GM23338 (cell line): ENCODE measurements at regions not wholly inside any gene's neighbourhood (a gene's known extent, or its start where the extent isn't known, plus 50 kb on each side); places are given as distances from the start of the nearest gene placed in this dataset.
"Not testable (repeated sequence)": the region's sequence is repeated elsewhere in the genome, so short reads cannot be mapped to it uniquely, and the experiment has no call there.

Experiments used
- ATAC-seq: fragments of 200-7000 bp; cut with Tn5 transposase; 3 replicates; pipeline ENCODE4 v1.9.1; 2020
- DNase-seq: peaks from one replicate; pipeline ENCODE4 v3.0.0-alpha.2; 2015; ENCODE audit warnings: low spot score
- H2AFZ ChIP-seq: fragments of 200-600 bp; sonication (generic); 2 replicates; pipeline ENCODE4 v1.8.0; 2016; ENCODE audit warnings: antibody characterized with exemption, mild to moderate bottlenecking, moderate library complexity
- H3F3A ChIP-seq: fragments of 200-600 bp; sonication (generic); replicated peaks from 2 replicates; pipeline ENCODE4 v1.8.0; 2017; ENCODE audit warnings: antibody characterized with exemption, mixed run types, low read depth
- H3K27ac ChIP-seq: fragments of 200-600 bp; sonication (generic); 2 replicates; pipeline ENCODE4 v1.6.1; 2016; ENCODE audit warnings: low read depth
- H3K27me3 ChIP-seq: fragments of 200-600 bp; sonication (generic); 2 replicates; pipeline ENCODE4 v1.8.0; 2016; ENCODE audit warnings: mild to moderate bottlenecking, mixed run types, moderate library complexity; ENCODE audit not compliant: insufficient read depth
- H3K36me3 ChIP-seq: fragments of 200-600 bp; sonication (generic); 2 replicates; pipeline ENCODE4 v1.8.0; 2016; ENCODE audit warnings: mild to moderate bottlenecking; ENCODE audit not compliant: insufficient read depth
- H3K4me1 ChIP-seq: fragments of 200-600 bp; sonication (generic); 2 replicates; pipeline ENCODE4 v1.8.0; 2016; ENCODE audit warnings: mild to moderate bottlenecking, moderate library complexity; ENCODE audit not compliant: insufficient read depth
- H3K4me2 ChIP-seq: fragments of 200-600 bp; sonication (generic); 2 replicates; pipeline ENCODE4 v1.7.1; 2017; ENCODE audit warnings: mixed run types
- H3K4me3 ChIP-seq: fragments of 200-600 bp; sonication (generic); 2 replicates; pipeline ENCODE4 v1.6.1; 2016; ENCODE audit warnings: mixed run types
- H3K79me2 ChIP-seq: fragments of 200-600 bp; sonication (generic); replicated peaks from 2 replicates; pipeline ENCODE4 v1.8.0; 2017; ENCODE audit warnings: mild to moderate bottlenecking; ENCODE audit not compliant: insufficient read depth
- H3K9me2 ChIP-seq: fragments of 200-600 bp; sonication (generic); 2 replicates; pipeline ENCODE4 v1.8.0; 2017; ENCODE audit not compliant: insufficient read depth
- H4K20me1 ChIP-seq: fragments of 200-600 bp; sonication (generic); replicated peaks from 2 replicates; pipeline ENCODE4 v1.8.0; 2017; ENCODE audit warnings: mild to moderate bottlenecking; ENCODE audit not compliant: insufficient read depth
- H3K27ac Mint-ChIP-seq: 2 replicates; pipeline ENCODE4 v1.8.0; 2020; ENCODE audit warnings: inconsistent platforms, mild to moderate bottlenecking, moderate library complexity, mixed read lengths
- H3K27me3 Mint-ChIP-seq: 3 replicates; pipeline ENCODE4 v1.8.0; 2022; ENCODE audit warnings: low read depth, mild to moderate bottlenecking, moderate library complexity, mixed read lengths, inconsistent platforms; ENCODE audit not compliant: insufficient read depth, poor library complexity
- H3K36me3 Mint-ChIP-seq: 3 replicates; pipeline ENCODE4 v1.8.0; 2021; ENCODE audit warnings: low read depth, mild to moderate bottlenecking, inconsistent platforms, moderate library complexity, mixed read lengths
- H3K4me1 Mint-ChIP-seq: 3 replicates; pipeline ENCODE4 v1.8.0; 2020; ENCODE audit warnings: mild to moderate bottlenecking, inconsistent platforms, mixed read lengths
- H3K4me3 Mint-ChIP-seq: 3 replicates; pipeline ENCODE4 v1.8.0; 2021; ENCODE audit warnings: moderate library complexity, mild to moderate bottlenecking, inconsistent platforms, mixed read lengths
- H3K9me3 Mint-ChIP-seq: 3 replicates; pipeline ENCODE4 v1.8.0; 2020; ENCODE audit warnings: moderate library complexity, mild to moderate bottlenecking, inconsistent platforms, mixed read lengths
- CREB1 ChIP-seq: fragments of 250-450 bp; sonication (Bioruptor Pico); IDR thresholded peaks from 2 replicates; pipeline ENCODE4 v1.5.0; 2020; ENCODE audit warnings: low read depth, mild to moderate bottlenecking, moderate library complexity
- EZH2 ChIP-seq: fragments of 200-600 bp; sonication (generic); IDR thresholded peaks from one replicate; pipeline ENCODE4 v1.8.0; 2017; ENCODE audit warnings: antibody characterized with exemption, mild to moderate bottlenecking, low read depth; ENCODE audit not compliant: unreplicated experiment
- EZH2phosphoT487 ChIP-seq: fragments of 200-600 bp; sonication (generic); IDR thresholded peaks from one replicate; pipeline ENCODE4 v1.8.1; 2018; ENCODE audit warnings: antibody characterized with exemption; ENCODE audit not compliant: unreplicated experiment
- JUNB ChIP-seq: IDR thresholded peaks from one replicate; pipeline ENCODE4 v1.6.1; 2016; ENCODE audit warnings: antibody characterized with exemption; ENCODE audit not compliant: unreplicated experiment
- NANOG ChIP-seq: IDR thresholded peaks from 2 replicates; pipeline ENCODE4 v1.6.1; 2016; ENCODE audit warnings: antibody characterized with exemption, borderline replicate concordance
- STAT1 ChIP-seq: IDR thresholded peaks from one replicate; pipeline ENCODE4 v1.6.1; 2016; ENCODE audit warnings: antibody characterized with exemption; ENCODE audit not compliant: unreplicated experiment
- ZNF114 ChIP-seq: fragments of 250-450 bp; sonication (Bioruptor Pico); IDR thresholded peaks from 2 replicates; pipeline ENCODE4 v1.5.0; 2020; ENCODE audit warnings: mild to moderate bottlenecking, moderate library complexity
- ZNF331 ChIP-seq: fragments of 250-450 bp; sonication (Bioruptor Pico); IDR thresholded peaks from 2 replicates; pipeline ENCODE4 v1.5.0; 2020; ENCODE audit warnings: low read depth, mild to moderate bottlenecking, moderate library complexity
- TF ChIP-seq, protein P1 (sequence below): fragments of 250-450 bp; sonication (Bioruptor Pico); IDR thresholded peaks from 2 replicates; pipeline ENCODE4 v1.5.0; 2020; ENCODE audit warnings: mild to moderate bottlenecking, moderate library complexity
- TF ChIP-seq, protein P2 (sequence below), 2 experiments: fragments of 200-600 bp in 1 of 2; sonication (generic) in 1 of 2; conservative IDR thresholded peaks; 2 replicates each; pipeline versions ENCODE4 v1.5.1 to v1.6.1; 2016 to 2017; ENCODE audit warnings: antibody characterized with exemption in 2 of 2, low read depth in 2 of 2, mild to moderate bottlenecking in 2 of 2, moderate library complexity in 1 of 2
- TF ChIP-seq, protein P3 (sequence below): IDR thresholded peaks from one replicate; pipeline ENCODE4 v1.6.1; 2018; ENCODE audit warnings: antibody characterized with exemption; ENCODE audit not compliant: unreplicated experiment

DNA sequence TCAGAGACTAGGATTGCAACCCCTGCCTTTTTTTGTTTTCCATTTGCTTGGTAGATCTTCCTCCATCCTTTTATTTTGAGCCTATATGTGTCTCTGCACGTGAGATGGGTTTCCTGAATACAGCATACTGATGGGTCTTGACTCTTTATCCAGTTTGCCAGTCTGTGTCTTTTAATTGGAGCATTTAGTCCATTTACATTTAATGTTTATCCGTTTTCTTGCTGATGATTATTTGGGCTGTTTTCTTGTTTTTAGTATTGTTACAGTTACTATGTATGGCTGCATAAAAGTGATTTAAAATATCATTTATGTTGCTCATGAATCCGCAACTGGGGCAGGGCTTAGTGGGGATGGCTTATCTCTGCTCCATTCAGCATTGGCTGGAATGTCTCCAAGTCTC, 228.2 kb upstream of the RPS23 start:
- not testable (repeated sequence) for H3K4me2 ChIP-seq, H3F3A ChIP-seq

DNA sequence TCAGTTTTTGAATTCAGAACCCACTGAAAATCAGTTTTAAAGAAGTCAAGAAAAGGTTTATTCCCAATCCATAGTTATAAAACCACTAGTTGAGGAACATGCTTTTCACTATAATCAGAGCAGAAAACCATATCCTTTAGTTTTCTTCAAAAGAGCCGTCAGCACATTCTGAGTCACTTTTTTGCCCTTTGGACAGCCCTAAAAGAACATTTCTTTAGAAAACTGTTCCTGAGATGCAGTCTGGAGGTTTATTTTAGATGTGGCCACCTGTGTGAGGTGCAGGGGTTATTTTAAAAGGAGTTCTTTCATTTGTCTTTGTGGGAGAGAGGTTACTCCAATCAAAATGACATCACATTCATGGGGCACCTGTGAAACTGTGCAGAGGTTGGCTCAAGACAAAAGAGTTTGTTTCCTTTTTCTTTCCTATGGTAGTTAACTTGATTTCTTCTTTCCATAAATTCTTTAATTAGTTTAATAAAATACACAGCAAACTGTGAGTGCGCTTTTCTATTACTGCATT, 221.6 kb upstream of the RPS23 start:
- DNase-seq (no peak), ATAC-seq (no peak)
- no peaks in the 10 kb centered on the region; the same call in 1 of the 2 replicates for H3K9me2 ChIP-seq
- H3K4me3 ChIP-seq = no peak overlapping the region
- Mint-ChIP-seq H3K27me3 (no peaks in the 10 kb centered on the region), H3K36me3 (no peaks in the 10 kb centered on the region), H3K4me3 (no peak overlapping the region), H3K4me1 (no peaks in the 10 kb centered on the region), H3K9me3 (peaks cover 3% of the 10 kb centered on the region; the same call in 2 of the 3 replicates), H3K27ac (no peak overlapping the region)
- H3K27ac ChIP-seq = no peak overlapping the region
- H3F3A ChIP-seq = no peaks in the 10 kb centered on the region
- no peak overlapping the region for H3K4me2 ChIP-seq
- H3K79me2 ChIP-seq = no peaks in the 10 kb centered on the region
- no peaks in the 10 kb centered on the region for H3K4me1 ChIP-seq
- H3K27me3 ChIP-seq = no peaks in the 10 kb centered on the region
- no peaks in the 10 kb centered on the region for H3K36me3 ChIP-seq
- no peak overlapping the region for H2AFZ ChIP-seq
- H4K20me1 ChIP-seq = no peaks in the 10 kb centered on the region
- TF ChIP-seq, protein P1, sequence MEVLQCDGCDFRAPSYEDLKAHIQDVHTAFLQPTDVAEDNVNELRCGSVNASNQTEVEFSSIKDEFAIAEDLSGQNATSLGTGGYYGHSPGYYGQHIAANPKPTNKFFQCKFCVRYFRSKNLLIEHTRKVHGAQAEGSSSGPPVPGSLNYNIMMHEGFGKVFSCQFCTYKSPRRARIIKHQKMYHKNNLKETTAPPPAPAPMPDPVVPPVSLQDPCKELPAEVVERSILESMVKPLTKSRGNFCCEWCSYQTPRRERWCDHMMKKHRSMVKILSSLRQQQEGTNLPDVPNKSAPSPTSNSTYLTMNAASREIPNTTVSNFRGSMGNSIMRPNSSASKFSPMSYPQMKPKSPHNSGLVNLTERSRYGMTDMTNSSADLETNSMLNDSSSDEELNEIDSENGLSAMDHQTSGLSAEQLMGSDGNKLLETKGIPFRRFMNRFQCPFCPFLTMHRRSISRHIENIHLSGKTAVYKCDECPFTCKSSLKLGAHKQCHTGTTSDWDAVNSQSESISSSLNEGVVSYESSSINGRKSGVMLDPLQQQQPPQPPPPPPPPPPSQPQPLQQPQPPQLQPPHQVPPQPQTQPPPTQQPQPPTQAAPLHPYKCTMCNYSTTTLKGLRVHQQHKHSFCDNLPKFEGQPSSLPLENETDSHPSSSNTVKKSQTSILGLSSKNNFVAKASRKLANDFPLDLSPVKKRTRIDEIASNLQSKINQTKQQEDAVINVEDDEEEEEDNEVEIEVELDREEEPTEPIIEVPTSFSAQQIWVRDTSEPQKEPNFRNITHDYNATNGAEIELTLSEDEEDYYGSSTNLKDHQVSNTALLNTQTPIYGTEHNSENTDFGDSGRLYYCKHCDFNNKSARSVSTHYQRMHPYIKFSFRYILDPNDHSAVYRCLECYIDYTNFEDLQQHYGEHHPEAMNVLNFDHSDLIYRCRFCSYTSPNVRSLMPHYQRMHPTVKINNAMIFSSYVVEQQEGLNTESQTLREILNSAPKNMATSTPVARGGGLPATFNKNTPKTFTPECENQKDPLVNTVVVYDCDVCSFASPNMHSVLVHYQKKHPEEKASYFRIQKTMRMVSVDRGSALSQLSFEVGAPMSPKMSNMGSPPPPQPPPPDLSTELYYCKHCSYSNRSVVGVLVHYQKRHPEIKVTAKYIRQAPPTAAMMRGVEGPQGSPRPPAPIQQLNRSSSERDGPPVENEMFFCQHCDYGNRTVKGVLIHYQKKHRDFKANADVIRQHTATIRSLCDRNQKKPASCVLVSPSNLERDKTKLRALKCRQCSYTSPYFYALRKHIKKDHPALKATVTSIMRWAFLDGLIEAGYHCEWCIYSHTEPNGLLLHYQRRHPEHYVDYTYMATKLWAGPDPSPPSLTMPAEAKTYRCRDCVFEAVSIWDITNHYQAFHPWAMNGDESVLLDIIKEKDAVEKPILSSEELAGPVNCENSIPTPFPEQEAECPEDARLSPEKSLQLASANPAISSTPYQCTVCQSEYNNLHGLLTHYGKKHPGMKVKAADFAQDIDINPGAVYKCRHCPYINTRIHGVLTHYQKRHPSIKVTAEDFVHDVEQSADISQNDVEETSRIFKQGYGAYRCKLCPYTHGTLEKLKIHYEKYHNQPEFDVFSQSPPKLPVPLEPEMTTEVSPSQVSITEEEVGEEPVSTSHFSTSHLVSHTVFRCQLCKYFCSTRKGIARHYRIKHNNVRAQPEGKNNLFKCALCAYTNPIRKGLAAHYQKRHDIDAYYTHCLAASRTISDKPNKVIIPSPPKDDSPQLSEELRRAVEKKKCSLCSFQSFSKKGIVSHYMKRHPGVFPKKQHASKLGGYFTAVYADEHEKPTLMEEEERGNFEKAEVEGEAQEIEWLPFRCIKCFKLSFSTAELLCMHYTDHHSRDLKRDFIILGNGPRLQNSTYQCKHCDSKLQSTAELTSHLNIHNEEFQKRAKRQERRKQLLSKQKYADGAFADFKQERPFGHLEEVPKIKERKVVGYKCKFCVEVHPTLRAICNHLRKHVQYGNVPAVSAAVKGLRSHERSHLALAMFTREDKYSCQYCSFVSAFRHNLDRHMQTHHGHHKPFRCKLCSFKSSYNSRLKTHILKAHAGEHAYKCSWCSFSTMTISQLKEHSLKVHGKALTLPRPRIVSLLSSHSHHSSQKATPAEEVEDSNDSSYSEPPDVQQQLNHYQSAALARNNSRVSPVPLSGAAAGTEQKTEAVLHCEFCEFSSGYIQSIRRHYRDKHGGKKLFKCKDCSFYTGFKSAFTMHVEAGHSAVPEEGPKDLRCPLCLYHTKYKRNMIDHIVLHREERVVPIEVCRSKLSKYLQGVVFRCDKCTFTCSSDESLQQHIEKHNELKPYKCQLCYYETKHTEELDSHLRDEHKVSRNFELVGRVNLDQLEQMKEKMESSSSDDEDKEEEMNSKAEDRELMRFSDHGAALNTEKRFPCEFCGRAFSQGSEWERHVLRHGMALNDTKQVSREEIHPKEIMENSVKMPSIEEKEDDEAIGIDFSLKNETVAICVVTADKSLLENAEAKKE (CRISPR knock-in tag) = no peak
- TF ChIP-seq ZNF114 (CRISPR knock-in tag) = no peak
- no peak for TF ChIP-seq STAT1
- TF ChIP-seq, protein P2, sequence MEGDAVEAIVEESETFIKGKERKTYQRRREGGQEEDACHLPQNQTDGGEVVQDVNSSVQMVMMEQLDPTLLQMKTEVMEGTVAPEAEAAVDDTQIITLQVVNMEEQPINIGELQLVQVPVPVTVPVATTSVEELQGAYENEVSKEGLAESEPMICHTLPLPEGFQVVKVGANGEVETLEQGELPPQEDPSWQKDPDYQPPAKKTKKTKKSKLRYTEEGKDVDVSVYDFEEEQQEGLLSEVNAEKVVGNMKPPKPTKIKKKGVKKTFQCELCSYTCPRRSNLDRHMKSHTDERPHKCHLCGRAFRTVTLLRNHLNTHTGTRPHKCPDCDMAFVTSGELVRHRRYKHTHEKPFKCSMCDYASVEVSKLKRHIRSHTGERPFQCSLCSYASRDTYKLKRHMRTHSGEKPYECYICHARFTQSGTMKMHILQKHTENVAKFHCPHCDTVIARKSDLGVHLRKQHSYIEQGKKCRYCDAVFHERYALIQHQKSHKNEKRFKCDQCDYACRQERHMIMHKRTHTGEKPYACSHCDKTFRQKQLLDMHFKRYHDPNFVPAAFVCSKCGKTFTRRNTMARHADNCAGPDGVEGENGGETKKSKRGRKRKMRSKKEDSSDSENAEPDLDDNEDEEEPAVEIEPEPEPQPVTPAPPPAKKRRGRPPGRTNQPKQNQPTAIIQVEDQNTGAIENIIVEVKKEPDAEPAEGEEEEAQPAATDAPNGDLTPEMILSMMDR (conservative IDR thresholded peaks at IDR 0.05; ENCODE audit: low read depth in 2 of 2) = no peak
- TF ChIP-seq NANOG = no peak
- no peak for TF ChIP-seq CREB1 (CRISPR knock-in tag)
- no peak for TF ChIP-seq EZH2
- no peak for TF ChIP-seq JUNB
- TF ChIP-seq, protein P3, sequence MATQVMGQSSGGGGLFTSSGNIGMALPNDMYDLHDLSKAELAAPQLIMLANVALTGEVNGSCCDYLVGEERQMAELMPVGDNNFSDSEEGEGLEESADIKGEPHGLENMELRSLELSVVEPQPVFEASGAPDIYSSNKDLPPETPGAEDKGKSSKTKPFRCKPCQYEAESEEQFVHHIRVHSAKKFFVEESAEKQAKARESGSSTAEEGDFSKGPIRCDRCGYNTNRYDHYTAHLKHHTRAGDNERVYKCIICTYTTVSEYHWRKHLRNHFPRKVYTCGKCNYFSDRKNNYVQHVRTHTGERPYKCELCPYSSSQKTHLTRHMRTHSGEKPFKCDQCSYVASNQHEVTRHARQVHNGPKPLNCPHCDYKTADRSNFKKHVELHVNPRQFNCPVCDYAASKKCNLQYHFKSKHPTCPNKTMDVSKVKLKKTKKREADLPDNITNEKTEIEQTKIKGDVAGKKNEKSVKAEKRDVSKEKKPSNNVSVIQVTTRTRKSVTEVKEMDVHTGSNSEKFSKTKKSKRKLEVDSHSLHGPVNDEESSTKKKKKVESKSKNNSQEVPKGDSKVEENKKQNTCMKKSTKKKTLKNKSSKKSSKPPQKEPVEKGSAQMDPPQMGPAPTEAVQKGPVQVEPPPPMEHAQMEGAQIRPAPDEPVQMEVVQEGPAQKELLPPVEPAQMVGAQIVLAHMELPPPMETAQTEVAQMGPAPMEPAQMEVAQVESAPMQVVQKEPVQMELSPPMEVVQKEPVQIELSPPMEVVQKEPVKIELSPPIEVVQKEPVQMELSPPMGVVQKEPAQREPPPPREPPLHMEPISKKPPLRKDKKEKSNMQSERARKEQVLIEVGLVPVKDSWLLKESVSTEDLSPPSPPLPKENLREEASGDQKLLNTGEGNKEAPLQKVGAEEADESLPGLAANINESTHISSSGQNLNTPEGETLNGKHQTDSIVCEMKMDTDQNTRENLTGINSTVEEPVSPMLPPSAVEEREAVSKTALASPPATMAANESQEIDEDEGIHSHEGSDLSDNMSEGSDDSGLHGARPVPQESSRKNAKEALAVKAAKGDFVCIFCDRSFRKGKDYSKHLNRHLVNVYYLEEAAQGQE = no peak
- no peak for TF ChIP-seq EZH2phosphoT487
- TF ChIP-seq ZNF331 (CRISPR knock-in tag) = no peak

More for the DNA sequence above, 228.2 kb upstream of the RPS23 start:
- H3K4me3 ChIP-seq, H3K4me1 ChIP-seq, H2AFZ ChIP-seq, H3K27me3 Mint-ChIP-seq, H3K27me3 ChIP-seq, DNase-seq, H3K9me2 ChIP-seq, ATAC-seq, H3K36me3 Mint-ChIP-seq, H3K27ac Mint-ChIP-seq, H4K20me1 ChIP-seq, H3K4me1 Mint-ChIP-seq, H3K36me3 ChIP-seq, H3K4me3 Mint-ChIP-seq, H3K9me3 Mint-ChIP-seq, H3K79me2 ChIP-seq, H3K27ac ChIP-seq: not testable (repeated sequence)
